ENCODE measurements at regions not wholly inside any gene's neighbourhood (a gene's known extent, or its start where the extent isn't known, plus 50 kb on each side); places are given as distances from the start of the nearest gene placed in this dataset.
"Not testable (repeated sequence)": the region's sequence is repeated elsewhere in the genome, so short reads cannot be mapped to it uniquely, and the experiment has no call there.

DNA sequence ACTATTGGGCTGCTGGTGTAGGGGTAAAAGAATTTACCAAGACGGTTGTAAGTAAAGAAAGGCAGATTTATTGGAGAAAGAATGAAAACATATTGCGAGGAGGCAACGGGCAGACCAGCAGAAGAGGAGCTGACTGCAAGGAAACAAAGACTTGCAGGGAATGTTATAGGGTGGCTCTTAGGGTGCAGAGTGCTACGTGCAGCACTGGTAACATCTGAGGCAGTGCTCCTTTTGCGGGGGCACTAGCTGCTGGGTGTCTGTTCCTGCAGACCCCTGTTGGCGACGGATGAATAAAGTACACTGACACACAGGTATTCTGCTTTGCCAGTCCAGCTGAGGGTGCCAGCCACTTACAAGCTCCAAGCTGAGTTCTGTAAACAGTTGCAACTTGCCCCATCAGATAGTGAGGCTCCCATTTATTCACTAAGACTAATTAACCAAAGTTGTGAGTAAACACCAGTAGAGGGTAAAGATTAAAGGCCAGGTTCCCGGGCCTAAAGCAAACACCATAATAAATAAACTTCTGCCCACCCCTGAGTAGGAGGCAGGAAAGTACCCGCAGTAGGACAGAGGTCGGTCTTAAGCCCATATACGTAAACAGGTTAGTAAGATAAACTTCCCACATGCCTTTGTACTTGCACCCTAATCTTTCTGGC, 140.2 kb upstream of the KCNK1 start:
- no peak for DNase-seq (ENCODE audit: low read depth in 2 of 3, low spot score in 1 of 3)

DNA sequence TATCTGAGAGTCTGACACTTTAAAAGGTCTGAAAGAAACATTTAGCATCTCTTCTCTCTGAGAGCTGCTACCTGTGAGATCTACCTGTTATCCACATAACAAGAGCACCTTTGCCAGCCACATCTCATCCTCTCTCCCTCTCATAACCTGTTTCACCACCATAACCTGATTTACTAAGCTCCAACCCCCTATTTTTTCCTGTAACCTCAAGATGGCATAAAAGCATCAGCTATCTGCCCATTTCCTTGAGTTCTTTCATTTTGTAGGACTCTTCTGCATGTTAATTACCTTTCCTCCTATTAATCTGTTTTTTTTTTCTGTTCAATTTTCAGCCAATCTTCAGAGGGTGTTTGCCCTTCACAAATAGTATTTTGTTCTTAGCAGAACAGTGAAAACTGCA, 136.5 kb upstream of the KCNK1 start:
- no peak for DNase-seq (ENCODE audit: low read depth in 2 of 3, low spot score in 1 of 3)

DNA sequence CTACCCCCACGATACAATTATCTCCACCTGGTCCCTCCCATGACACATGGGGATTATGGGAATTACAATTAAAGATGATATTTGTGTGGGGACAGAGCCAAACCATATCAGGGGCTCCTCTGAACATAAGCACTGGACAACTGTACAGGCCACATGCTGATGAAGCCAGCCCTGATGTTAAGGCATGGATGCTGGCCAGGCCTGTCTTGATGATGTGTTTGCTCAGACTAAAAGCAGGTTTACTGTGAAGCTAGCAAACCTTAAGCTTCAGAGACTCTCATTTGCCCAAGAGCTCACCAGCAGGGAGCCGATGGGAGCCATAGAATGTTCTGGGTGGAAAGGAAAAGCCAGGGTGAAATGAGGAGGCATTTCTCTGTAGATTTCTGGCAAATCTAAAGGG, 135.3 kb upstream of the KCNK1 start:
- DNase-seq (ENCODE audit: low read depth in 2 of 3, low spot score in 1 of 3), result no peak

GRCh38 chr1:233479110-233479890, 134.6 kb upstream of the KCNK1 start:
- no peak for DNase-seq (ENCODE audit: low read depth in 2 of 3, low spot score in 1 of 3)

DNA sequence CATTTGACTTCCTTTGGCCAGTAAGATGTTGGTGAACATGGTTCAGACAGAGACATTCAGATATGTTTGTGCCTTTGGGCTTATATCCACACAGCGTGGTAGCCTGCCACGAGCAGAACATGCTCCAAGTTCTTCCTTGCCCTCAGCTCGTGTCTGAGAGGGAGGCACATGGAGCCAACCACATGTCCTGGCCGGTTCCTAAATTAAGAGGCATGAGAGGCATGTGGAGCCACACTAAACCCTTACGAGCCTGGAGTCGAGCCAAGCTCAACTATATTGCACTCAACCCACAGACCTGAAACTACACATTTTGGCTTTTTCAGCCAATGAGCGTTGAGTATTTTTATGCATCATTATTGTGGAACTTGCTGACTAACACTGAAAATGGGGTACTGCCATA, 133.7 kb upstream of the KCNK1 start:
- no peak for DNase-seq (ENCODE audit: low read depth in 2 of 3, low spot score in 1 of 3)

- no peak for DNase-seq (ENCODE audit: low read depth in 2 of 3, low spot score in 1 of 3)
These were observed 131.5 kb upstream of the KCNK1 start for GRCh38 chr1:233482388-233482787.

DNA sequence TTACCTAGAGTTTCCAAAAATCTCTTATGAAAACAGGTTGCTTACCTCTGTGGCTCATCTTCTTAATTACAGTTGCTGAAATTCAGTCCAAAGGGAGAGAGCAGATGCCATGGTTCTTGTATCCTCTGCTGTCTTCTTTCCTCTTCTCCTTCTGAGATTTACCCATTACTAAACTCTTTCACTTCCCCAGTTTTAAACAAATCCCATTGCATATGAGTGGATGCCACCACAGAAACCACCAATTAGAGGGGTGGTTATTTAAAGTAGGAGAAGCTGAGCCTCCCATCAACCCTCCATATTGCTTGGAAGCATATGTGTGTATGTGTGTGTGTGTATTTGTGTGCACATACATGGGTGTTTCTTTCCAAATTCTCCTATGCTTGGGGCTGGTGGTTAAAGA, 128.5 kb upstream of the KCNK1 start:
- DNase-seq (ENCODE audit: low read depth in 2 of 3, low spot score in 1 of 3), result no peak

- DNase-seq (ENCODE audit: low read depth in 2 of 3, low spot score in 1 of 3), result no peak
These were observed 128.0 kb upstream of the KCNK1 start for GRCh38 chr1:233485809-233486398.

- DNase-seq (ENCODE audit: low read depth in 2 of 3, low spot score in 1 of 3), result no peak
These were observed 126.5 kb upstream of the KCNK1 start for GRCh38 chr1:233487408-233487807.

GRCh38 chr1:233489411-233489810, 124.5 kb upstream of the KCNK1 start:
- DNase-seq (ENCODE audit: low read depth in 2 of 3, low spot score in 1 of 3), result no peak

- DNase-seq (ENCODE audit: low read depth in 2 of 3, low spot score in 1 of 3), result no peak
These were observed 123.4 kb upstream of the KCNK1 start for GRCh38 chr1:233490488-233490887.

DNA sequence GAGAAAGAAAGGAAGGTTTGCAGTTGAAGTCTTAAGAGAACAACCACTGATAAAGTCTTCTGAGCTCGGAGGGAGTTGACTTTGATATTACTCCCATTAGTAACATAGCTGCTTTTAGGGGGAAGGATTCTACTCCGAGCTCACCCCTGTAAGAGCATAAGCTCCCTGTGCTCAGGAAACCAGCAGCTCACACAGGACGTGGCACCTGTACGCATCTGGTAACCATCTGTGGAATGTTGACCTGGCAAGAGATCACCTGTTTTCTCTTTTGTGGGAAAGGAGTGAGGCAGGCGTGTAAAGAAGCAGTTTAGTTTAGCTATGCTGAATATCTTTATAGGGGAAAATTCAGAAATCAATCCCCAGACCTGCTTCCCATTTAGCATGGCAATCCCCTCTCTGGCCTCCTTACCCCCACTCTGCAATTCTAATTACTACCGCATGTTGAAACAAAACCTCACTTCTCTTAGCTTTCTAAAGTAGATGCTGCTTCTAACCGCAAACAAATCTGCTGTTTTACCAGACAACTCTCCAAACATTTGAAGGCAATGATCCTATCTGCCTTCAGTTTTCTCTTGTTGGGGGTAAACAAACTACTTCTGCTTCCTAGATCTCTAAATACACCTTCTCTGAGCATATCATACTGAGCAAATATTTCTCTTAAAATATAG, 121.8 kb upstream of the KCNK1 start:
- no peak for DNase-seq (ENCODE audit: low read depth in 2 of 3, low spot score in 1 of 3)

DNA sequence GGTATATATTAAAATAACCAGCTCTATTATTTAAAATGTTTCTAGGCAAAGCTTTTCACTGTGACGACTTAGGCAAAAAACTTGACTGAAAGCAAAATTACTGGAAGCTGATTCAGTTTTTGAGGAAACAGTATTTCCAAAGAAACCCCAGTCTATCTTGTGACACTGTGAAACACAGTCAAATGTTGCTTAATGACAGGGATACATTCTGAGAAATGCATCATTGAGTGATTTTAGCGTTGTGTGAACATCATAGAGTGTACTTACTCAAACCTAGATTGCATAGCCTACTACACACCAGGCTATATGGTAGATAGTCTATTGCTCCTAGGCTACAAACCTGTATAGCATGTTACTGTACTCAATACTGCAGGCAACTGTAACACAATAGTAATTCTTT, 116.9 kb upstream of the KCNK1 start:
- no peak for DNase-seq (ENCODE audit: low read depth in 2 of 3, low spot score in 1 of 3)

DNA sequence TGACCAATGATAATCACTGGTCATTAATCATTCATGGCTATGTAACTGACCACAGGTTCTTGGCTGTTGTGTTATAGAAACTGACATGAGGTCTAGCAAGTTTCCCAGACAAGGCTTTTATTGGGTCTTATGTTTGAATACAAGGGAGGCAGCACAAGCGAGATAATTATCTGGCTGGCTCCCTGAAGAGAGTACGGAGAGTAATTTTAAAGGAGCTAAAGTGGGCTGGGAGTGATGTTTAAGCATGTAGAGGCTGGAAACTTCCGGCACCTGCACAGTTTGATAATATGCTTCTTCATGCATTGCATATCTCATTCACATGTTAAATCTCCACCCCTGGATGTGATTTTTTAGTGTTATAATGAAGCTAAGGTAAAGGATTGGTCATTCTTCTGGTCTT, 116.2 kb upstream of the KCNK1 start:
- no peak for DNase-seq (ENCODE audit: low read depth in 2 of 3, low spot score in 1 of 3)

GRCh38 chr1:233500106-233500505, 113.8 kb upstream of the KCNK1 start:
- DNase-seq (ENCODE audit: low read depth in 2 of 3, low spot score in 1 of 3), result no peak

- DNase-seq (ENCODE audit: low read depth in 2 of 3, low spot score in 1 of 3), result no peak
These were observed 110.4 kb upstream of the KCNK1 start for GRCh38 chr1:233503366-233503954.

DNA sequence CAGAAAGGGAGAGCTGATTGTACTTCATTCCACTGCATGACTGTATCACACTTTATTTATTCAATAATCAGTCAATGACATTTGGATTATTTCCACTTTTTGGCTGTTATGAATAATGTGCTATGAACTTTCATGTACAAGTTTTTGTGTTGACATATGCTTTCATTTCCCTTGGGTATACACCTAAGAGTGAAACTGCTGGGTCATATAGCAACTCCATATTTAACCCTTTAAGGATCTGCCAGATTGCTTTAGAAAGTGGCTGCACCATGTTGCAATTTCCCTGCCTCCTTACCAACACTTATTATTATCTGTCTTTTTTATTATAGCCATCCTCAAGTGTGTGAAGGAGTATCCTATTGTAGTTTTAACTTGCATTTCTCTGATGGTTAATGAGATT, 108.8 kb upstream of the KCNK1 start:
- no peak for DNase-seq (ENCODE audit: low read depth in 2 of 3, low spot score in 1 of 3)

- not testable (repeated sequence) for DNase-seq (ENCODE audit: low read depth in 2 of 3, low spot score in 1 of 3)
These were observed 108.0 kb upstream of the KCNK1 start for GRCh38 chr1:233505889-233506288.

DNA sequence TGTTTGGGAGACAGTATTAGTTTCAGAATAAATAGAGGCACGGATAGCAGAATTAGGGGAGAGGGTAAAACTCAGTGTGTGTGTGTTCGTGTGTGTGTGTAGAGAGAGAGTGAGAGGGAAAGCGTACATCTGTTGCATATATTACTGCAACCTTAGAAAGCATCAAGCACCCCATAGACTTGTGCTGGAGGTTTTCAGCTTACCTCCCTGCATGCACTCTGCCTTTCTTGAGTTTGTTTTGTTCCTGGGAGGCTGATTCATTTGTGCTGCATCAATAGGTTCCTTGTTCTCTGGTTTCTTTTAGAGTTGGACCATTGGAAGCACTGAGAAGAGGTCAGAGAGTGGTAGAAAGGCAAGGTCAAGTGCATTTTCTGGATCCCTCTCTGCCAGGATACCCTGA, 104.4 kb upstream of the KCNK1 start:
- no peak for DNase-seq (ENCODE audit: low read depth in 2 of 3, low spot score in 1 of 3)

DNA sequence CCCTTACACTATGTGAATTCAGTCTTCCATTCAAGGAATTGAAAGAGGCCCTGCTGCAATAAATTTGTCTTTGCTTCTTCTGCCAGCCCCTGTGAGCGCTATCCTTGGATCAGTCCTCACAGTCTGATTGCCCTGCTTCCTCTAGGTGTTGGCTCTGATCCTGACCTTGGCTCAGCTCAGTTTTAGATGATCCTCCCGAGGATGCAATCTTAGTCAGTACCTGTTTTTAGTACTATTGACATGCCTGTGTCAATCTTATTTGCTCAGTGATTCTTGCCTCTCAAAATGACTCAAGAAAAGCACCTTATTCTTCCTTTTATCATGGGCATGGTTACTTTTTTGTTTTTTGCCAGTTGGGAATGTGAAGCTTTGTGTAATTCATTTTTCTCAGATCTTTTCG, 101.4 kb upstream of the KCNK1 start:
- DNase-seq (ENCODE audit: low read depth in 2 of 3, low spot score in 1 of 3), result no peak

- DNase-seq (ENCODE audit: low read depth in 2 of 3, low spot score in 1 of 3), result no peak
These were observed 100.5 kb upstream of the KCNK1 start for GRCh38 chr1:233513431-233513830.

- no peak for DNase-seq (ENCODE audit: low read depth in 2 of 3, low spot score in 1 of 3)
These were observed 98.9 kb upstream of the KCNK1 start for GRCh38 chr1:233514946-233515391.
